ENCODE measurements at regions not wholly inside any gene's neighbourhood (a gene's known extent, or its start where the extent isn't known, plus 50 kb on each side); places are given as distances from the start of the nearest gene placed in this dataset.

DNA sequence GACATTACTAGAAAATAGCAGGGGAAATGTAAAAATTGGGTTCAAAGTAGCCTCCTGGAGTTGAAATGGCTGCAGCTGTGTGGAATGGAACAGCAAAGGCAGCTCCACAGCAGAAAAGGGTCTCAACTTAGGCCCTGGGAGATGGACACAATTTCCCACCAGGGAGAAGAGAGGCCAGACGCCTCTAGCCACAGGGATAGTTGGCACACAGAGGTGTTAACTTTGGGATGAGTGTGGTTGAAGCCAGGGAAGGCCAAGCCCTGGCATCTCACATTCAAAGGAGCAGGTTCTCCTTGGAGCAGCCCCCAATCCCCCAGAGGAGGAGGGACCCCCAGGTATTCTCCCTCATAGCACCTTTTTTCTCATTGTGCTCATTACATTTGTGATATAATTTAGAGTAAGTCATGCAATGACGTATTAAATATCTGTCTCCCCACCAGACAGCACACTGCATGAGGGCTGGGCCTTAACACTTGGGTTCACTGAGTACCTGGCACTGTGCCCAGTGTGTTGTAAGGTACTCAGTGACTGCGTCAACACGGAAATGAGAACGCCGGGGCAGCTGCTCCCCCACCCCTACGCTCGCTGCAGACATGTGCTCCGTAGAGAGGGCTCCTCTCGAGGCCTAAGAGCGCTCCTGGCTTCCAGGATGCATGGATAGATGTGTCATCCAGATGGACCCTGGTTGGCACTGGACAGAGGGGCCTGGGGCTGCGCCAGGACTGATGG, 76.0 kb upstream of the CD93 start:
- TF ChIP-seq, protein P1, sequence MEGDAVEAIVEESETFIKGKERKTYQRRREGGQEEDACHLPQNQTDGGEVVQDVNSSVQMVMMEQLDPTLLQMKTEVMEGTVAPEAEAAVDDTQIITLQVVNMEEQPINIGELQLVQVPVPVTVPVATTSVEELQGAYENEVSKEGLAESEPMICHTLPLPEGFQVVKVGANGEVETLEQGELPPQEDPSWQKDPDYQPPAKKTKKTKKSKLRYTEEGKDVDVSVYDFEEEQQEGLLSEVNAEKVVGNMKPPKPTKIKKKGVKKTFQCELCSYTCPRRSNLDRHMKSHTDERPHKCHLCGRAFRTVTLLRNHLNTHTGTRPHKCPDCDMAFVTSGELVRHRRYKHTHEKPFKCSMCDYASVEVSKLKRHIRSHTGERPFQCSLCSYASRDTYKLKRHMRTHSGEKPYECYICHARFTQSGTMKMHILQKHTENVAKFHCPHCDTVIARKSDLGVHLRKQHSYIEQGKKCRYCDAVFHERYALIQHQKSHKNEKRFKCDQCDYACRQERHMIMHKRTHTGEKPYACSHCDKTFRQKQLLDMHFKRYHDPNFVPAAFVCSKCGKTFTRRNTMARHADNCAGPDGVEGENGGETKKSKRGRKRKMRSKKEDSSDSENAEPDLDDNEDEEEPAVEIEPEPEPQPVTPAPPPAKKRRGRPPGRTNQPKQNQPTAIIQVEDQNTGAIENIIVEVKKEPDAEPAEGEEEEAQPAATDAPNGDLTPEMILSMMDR (IDR thresholded peaks at IDR 0.05): no peak
- no peak for TF ChIP-seq EZH2 (IDR thresholded peaks at IDR 0.05; ENCODE audit: borderline replicate concordance, insufficient read depth, low read depth, low read length, poor library complexity, severe bottlenecking)
- no peak overlapping the region for H3K4me3 Mint-ChIP-seq
- WGBS (ENCODE audit: insufficient coverage): 76% methylated on average over 10 of the region's 12 CpGs
- Histone ChIP-seq H3K27me3 (replicated peaks in 1 of 4; ENCODE audit: control extremely low read depth in 1 of 4, control insufficient read depth in 3 of 4, insufficient read depth in 4 of 4, low read length in 3 of 4) (no peaks in the 10 kb centered on the region), H2AFZ (ENCODE audit: insufficient read depth, low read depth, low read length, poor library complexity, severe bottlenecking) (no peak overlapping the region), H3K9ac (ENCODE audit: low read length) (no peak overlapping the region), H3K4me2 (replicated peaks; ENCODE audit: low read depth, low read length, poor library complexity, severe bottlenecking) (no peak overlapping the region), H4K20me1 (ENCODE audit: control insufficient read depth, insufficient read depth, low read length, poor library complexity, severe bottlenecking) (no peaks in the 10 kb centered on the region), H3K79me2 (ENCODE audit: control insufficient read depth, insufficient read depth, low read length) (no peaks in the 10 kb centered on the region), H3K36me3 (replicated peaks in 1 of 2; ENCODE audit: control extremely low read depth in 1 of 2, control insufficient read depth in 1 of 2, extremely low read depth in 1 of 2, insufficient read depth in 2 of 2, low read length in 1 of 2) (no peaks in the 10 kb centered on the region), H3K4me3 (ENCODE audit: control extremely low read depth in 1 of 5, extremely low read depth in 1 of 5, insufficient read depth in 1 of 5, low read depth in 2 of 5, low read length in 4 of 5) (no peak overlapping the region), H3K4me1 (ENCODE audit: control insufficient read depth in 2 of 2, insufficient read depth in 2 of 2, low read length in 2 of 2) (no peaks in the 10 kb centered on the region), H3K27ac (ENCODE audit: low read length in 2 of 2) (no peak overlapping the region), H3K9me3 (ENCODE audit: control extremely low read depth in 1 of 3, control insufficient read depth in 2 of 3, insufficient read depth in 1 of 3, low read length in 2 of 3) (no peaks in the 10 kb centered on the region)
- CTCF ChIA-PET: no interaction called here
- no peaks in the 10 kb centered on the region for H3K27me3 Mint-ChIP-seq
- intact Hi-C loops (cut with micrococcal nuclease): no loop called here
- H3K27ac Mint-ChIP-seq: no peak overlapping the region
- no peak for ATAC-seq (ENCODE audit: low read depth)
- H3K4me1 Mint-ChIP-seq: no peaks in the 10 kb centered on the region
- no peaks in the 10 kb centered on the region for H3K9me3 Mint-ChIP-seq (ENCODE audit: insufficient read depth)
- POLR2A ChIA-PET: no interaction called here
- DNase-seq: no peak

- ATAC-seq (ENCODE audit: low read depth): no peak
- Mint-ChIP-seq H3K27me3 (no peaks in the 10 kb centered on the region), H3K4me1 (no peaks in the 10 kb centered on the region), H3K9me3 (ENCODE audit: insufficient read depth) (no peaks in the 10 kb centered on the region), H3K27ac (no peak overlapping the region), H3K4me3 (no peak overlapping the region)
- H2AFZ ChIP-seq (ENCODE audit: insufficient read depth, low read depth, low read length, poor library complexity, severe bottlenecking): no peak overlapping the region
- H3K36me3 ChIP-seq (replicated peaks in 1 of 2; ENCODE audit: control extremely low read depth in 1 of 2, control insufficient read depth in 1 of 2, extremely low read depth in 1 of 2, insufficient read depth in 2 of 2, low read length in 1 of 2): no peaks in the 10 kb centered on the region
- no peak overlapping the region for H3K9ac ChIP-seq (ENCODE audit: low read length)
- DNase-seq: no peak
- no peaks in the 10 kb centered on the region for H3K4me1 ChIP-seq (ENCODE audit: control insufficient read depth in 2 of 2, insufficient read depth in 2 of 2, low read length in 2 of 2)
- no peaks in the 10 kb centered on the region for H4K20me1 ChIP-seq (ENCODE audit: control insufficient read depth, insufficient read depth, low read length, poor library complexity, severe bottlenecking)
- POLR2A ChIA-PET: no interaction called here
- no peak for TF ChIP-seq EZH2 (IDR thresholded peaks at IDR 0.05; ENCODE audit: borderline replicate concordance, insufficient read depth, low read depth, low read length, poor library complexity, severe bottlenecking)
- TF ChIP-seq, protein P1 (IDR thresholded peaks at IDR 0.05): no peak
- H3K79me2 ChIP-seq (ENCODE audit: control insufficient read depth, insufficient read depth, low read length): no peaks in the 10 kb centered on the region
- H3K27ac ChIP-seq (ENCODE audit: low read length in 2 of 2): no peak overlapping the region
- 35% methylated on average over 16 of the region's 18 CpGs for WGBS (ENCODE audit: insufficient coverage)
- CTCF ChIA-PET: no interaction called here
- H3K4me2 ChIP-seq (replicated peaks; ENCODE audit: low read depth, low read length, poor library complexity, severe bottlenecking): no peak overlapping the region
- intact Hi-C loops (cut with micrococcal nuclease): no loop called here
- H3K9me3 ChIP-seq (ENCODE audit: control extremely low read depth in 1 of 3, control insufficient read depth in 2 of 3, insufficient read depth in 1 of 3, low read length in 2 of 3): no peaks in the 10 kb centered on the region
- H3K27me3 ChIP-seq (replicated peaks in 1 of 4; ENCODE audit: control extremely low read depth in 1 of 4, control insufficient read depth in 3 of 4, insufficient read depth in 4 of 4, low read length in 3 of 4): no peaks in the 10 kb centered on the region
- no peak overlapping the region for H3K4me3 ChIP-seq (ENCODE audit: control extremely low read depth in 1 of 5, extremely low read depth in 1 of 5, insufficient read depth in 1 of 5, low read depth in 2 of 5, low read length in 4 of 5)
These were observed 75.2 kb upstream of the CD93 start for GRCh38 chr20:23161244-23161891.
